HCT116 (cell line): ENCODE measurements at regions not wholly inside any gene's neighbourhood (a gene's known extent, or its start where the extent isn't known, plus 50 kb on each side); places are given as distances from the start of the nearest gene placed in this dataset.

Source experiments
- ATAC-seq: fragments of 200-7000 bp; cut with Tn5 transposase; 2 replicates; pipeline ENCODE4 v1.9.1; 2020; ENCODE audit warnings: mild to moderate bottlenecking, moderate library complexity
- BruUV-seq: library from RNA; stranded (reverse); fragments of 400-500 nt; replicated peaks from 2 replicates; lab custom pipeline; 2021; lab: Mats Ljungman, UMichigan
- CTCF ChIA-PET: fragments of 300-600 bp; sonication (Branson Sonifier 250); formaldehyde crosslinking; loops from one replicate; lab custom pipeline; 2021; ENCODE audit warnings: antibody characterized with exemption; lab: Charles Lee
- POLR2A ChIA-PET: fragments of 300-600, 350-600 bp; sonication (Branson Sonifier 250); formaldehyde crosslinking; loops from one replicate; lab custom pipeline; 2021; ENCODE audit warnings: antibody characterized with exemption; lab: Charles Lee
- RAD21 ChIA-PET, 2 experiments: fragments of 300-600 bp; sonication (Branson Sonifier 250); formaldehyde crosslinking; loops; one replicate each; lab custom pipeline; 2023; ENCODE audit warnings: low total read pairs in 2 of 2; ENCODE audit not compliant: uncharacterized antibody in 2 of 2, unreplicated experiment in 2 of 2, low non-redundant PET in 1 of 2; lab: Charles Lee
- DNase-seq: peaks from one replicate; pipeline ENCODE4 v3.0.0-alpha.2; 2010; ENCODE audit warnings: low read depth, low spot score
- H2AFZ ChIP-seq: fragments of 200-600 bp; shearing (Covaris generic), sonication (generic); 2 replicates; pipeline ENCODE4 v1.6.1; 2017; ENCODE audit warnings: low read depth, mixed run types, mixed read lengths, antibody characterized with exemption, low read length; ENCODE audit not compliant: poor library complexity, severe bottlenecking
- H3K27ac ChIP-seq: 2 replicates; pipeline ENCODE4 v1.5.1; 2012; ENCODE audit warnings: low read depth, low read length
- H3K27me3 ChIP-seq: fragments of 200-600 bp; sonication (generic); 2 replicates; pipeline ENCODE4 v1.6.1; 2016; ENCODE audit warnings: mixed run types, low read length, mixed read lengths; ENCODE audit not compliant: insufficient read depth
- H3K36me3 ChIP-seq, 2 experiments: fragments of 200-500 bp in 1 of 2; fragments of 200-600 bp in 1 of 2; sonication (Bioruptor generic) in 1 of 2; sonication (generic) in 1 of 2; 2 replicates each; pipeline versions ENCODE4 v1.5.1 to v1.6.1; 2014 to 2016; ENCODE audit warnings: low read length in 2 of 2, inconsistent platforms in 1 of 2, mixed read lengths in 1 of 2, mixed run types in 1 of 2; ENCODE audit not compliant: insufficient read depth in 2 of 2, control insufficient read depth in 1 of 2
- H3K4me1 ChIP-seq, 2 experiments: fragments of 200-600 bp in 1 of 2; sonication (generic) in 1 of 2; 2 replicates each; pipeline versions ENCODE4 v1.5.1 to v1.6.1; 2012 to 2017; ENCODE audit warnings: low read length in 2 of 2, inconsistent platforms in 1 of 2, mild to moderate bottlenecking in 1 of 2, mixed read lengths in 1 of 2, mixed run types in 1 of 2, moderate library complexity in 1 of 2; ENCODE audit not compliant: insufficient read depth in 2 of 2, control insufficient read depth in 1 of 2
- H3K4me2 ChIP-seq: fragments of 200-600 bp; sonication (generic); 2 replicates; pipeline ENCODE4 v1.6.1; 2017; ENCODE audit warnings: mixed run types, low read length, mixed read lengths
- H3K4me3 ChIP-seq, 2 experiments: fragments of 200-600 bp in 1 of 2; sonication (generic) in 1 of 2; replicated peaks in 1 of 2; 2 replicates each; pipeline ENCODE4 v1.5.1; 2011 to 2016; ENCODE audit warnings: low read length in 2 of 2, control low read depth in 1 of 2, low read depth in 1 of 2, mild to moderate bottlenecking in 1 of 2, mixed read lengths in 1 of 2, mixed run types in 1 of 2
- H3K79me2 ChIP-seq: fragments of 200-600 bp; sonication (generic); 2 replicates; pipeline ENCODE4 v1.6.1; 2017; ENCODE audit warnings: mild to moderate bottlenecking, mixed run types, low read length, moderate library complexity, mixed read lengths; ENCODE audit not compliant: insufficient read depth
- H3K9ac ChIP-seq: fragments of 200-600 bp; sonication (generic); 2 replicates; pipeline ENCODE4 v1.6.1; 2016; ENCODE audit warnings: low read length, mixed read lengths
- H3K9me2 ChIP-seq: fragments of 200-600 bp; sonication (generic), shearing (Covaris generic); 2 replicates; pipeline ENCODE4 v1.6.1; 2017; ENCODE audit warnings: mixed run types, mild to moderate bottlenecking, moderate library complexity; ENCODE audit not compliant: insufficient read depth
- H3K9me3 ChIP-seq, 2 experiments: fragments of 200-500 bp in 1 of 2; fragments of 200-600 bp in 1 of 2; sonication (Bioruptor generic) in 1 of 2; sonication (generic) in 1 of 2; 2 replicates each; pipeline ENCODE4 v1.6.1; 2014 to 2017; ENCODE audit warnings: low read length in 2 of 2, mixed read lengths in 2 of 2, inconsistent platforms in 1 of 2, low read depth in 1 of 2, mild to moderate bottlenecking in 1 of 2, mixed run types in 1 of 2, moderate library complexity in 1 of 2; ENCODE audit not compliant: control insufficient read depth in 1 of 2, insufficient read depth in 1 of 2
- H4K20me1 ChIP-seq: fragments of 200-600 bp; sonication (generic), shearing (Covaris generic); 2 replicates; pipeline ENCODE4 v1.6.1; 2017; ENCODE audit warnings: mixed run types, mild to moderate bottlenecking, moderate library complexity; ENCODE audit not compliant: insufficient read depth
- CBX3 ChIP-seq: IDR thresholded peaks from 2 replicates; pipeline ENCODE4 v1.6.1; 2012; ENCODE audit warnings: low read depth
- CEBPB ChIP-seq: IDR thresholded peaks from 2 replicates; pipeline ENCODE4 v1.6.1; 2012; ENCODE audit warnings: low read depth
- EZH2 ChIP-seq: fragments of 200-600 bp; sonication (generic); IDR thresholded peaks from 2 replicates; pipeline ENCODE4 v1.6.1; 2017; ENCODE audit warnings: antibody characterized with exemption, mixed run types
- EZH2phosphoT487 ChIP-seq: fragments of 200-600 bp; IDR thresholded peaks from 2 replicates; pipeline ENCODE4 v1.6.1; 2018; ENCODE audit warnings: antibody characterized with exemption, borderline replicate concordance
- JUND ChIP-seq: IDR thresholded peaks from 2 replicates; pipeline ENCODE4 v1.6.1; 2012
- MAX ChIP-seq: IDR thresholded peaks from 2 replicates; pipeline ENCODE4 v1.6.1; 2012
- POLR2AphosphoS5 ChIP-seq: IDR thresholded peaks from 2 replicates; pipeline ENCODE4 v1.6.1; 2011; ENCODE audit warnings: mild to moderate bottlenecking, low read depth, low read length, moderate library complexity
- SP1 ChIP-seq: IDR thresholded peaks from 2 replicates; pipeline ENCODE4 v1.6.1; 2012; ENCODE audit warnings: low read depth
- SRF ChIP-seq: IDR thresholded peaks from 2 replicates; pipeline ENCODE4 v1.6.1; 2012; ENCODE audit warnings: low read depth
- TCF7L2 ChIP-seq: IDR thresholded peaks from 2 replicates; pipeline ENCODE4 v1.7.0; 2011; ENCODE audit warnings: borderline replicate concordance, inconsistent platforms; ENCODE audit not compliant: insufficient read depth, insufficient read length; ENCODE audit errors: extremely low read depth
- YY1 ChIP-seq: IDR thresholded peaks from 2 replicates; pipeline ENCODE4 v1.6.1; 2011; ENCODE audit warnings: low read length, low read depth, moderate library complexity, mild to moderate bottlenecking; ENCODE audit not compliant: insufficient replicate concordance; ENCODE audit errors: extremely low read depth
- intact Hi-C: fragments of 100-400 bp; cut with micrococcal nuclease; formaldehyde crosslinking; loops from 2 replicates; pipeline ENCODE4 v1.10.0; 2022
- TF ChIP-seq, protein P1 (sequence below), 3 experiments: fragments of 200-600 bp in 1 of 3; sonication (generic) in 1 of 3; IDR thresholded peaks in 2 of 3; conservative IDR thresholded peaks in 1 of 3; 2 replicates each; pipeline ENCODE4 v1.5.1; 2012 to 2017; ENCODE audit warnings: low read depth in 2 of 3, low read length in 2 of 3, antibody characterized with exemption in 1 of 3, borderline replicate concordance in 1 of 3, control low read depth in 1 of 3, mild to moderate bottlenecking in 1 of 3, mixed read lengths in 1 of 3, mixed run types in 1 of 3, moderate library complexity in 1 of 3; ENCODE audit not compliant: insufficient read depth in 1 of 3

GRCh38 chr9:746661-747434 lies 94.6 kb upstream of the DMRT1 start:
- BruUV-seq, result no TSS peak
- Histone ChIP-seq H3K4me1 (no peaks in the 10 kb centered on the region; a peak in 1 of 4 replicates), H3K27ac (no peak overlapping the region), H2AFZ (no peak overlapping the region), H3K79me2 (no peaks in the 10 kb centered on the region), H3K27me3 (no peaks in the 10 kb centered on the region), H4K20me1 (no peaks in the 10 kb centered on the region), H3K9ac (no peak overlapping the region), H3K9me2 (no peaks in the 10 kb centered on the region), H3K9me3 (no peaks in the 10 kb centered on the region), H3K4me3 (no peak overlapping the region), H3K4me2 (no peak overlapping the region), H3K36me3 (peaks cover 3 to 13% of the 10 kb centered on the region in 2 experiments; a peak in 2 of 4 replicates)
- POLR2A ChIA-PET, result interaction anchor here (0.7 kb wide), 1 partner anchor 9 kb away, joined by 3 read pairs; no protein-coding TSS in a partner anchor
- intact Hi-C loops, result no loop called here
- DNase-seq (no peak), ATAC-seq (no peak)
- TF ChIP-seq SRF, result no peak
- no peak for TF ChIP-seq EZH2phosphoT487
- TF ChIP-seq TCF7L2, result no peak
- no peak for TF ChIP-seq POLR2AphosphoS5
- no peak for TF ChIP-seq SP1
- no peak for TF ChIP-seq JUND
- TF ChIP-seq CBX3, result no peak
- TF ChIP-seq MAX, result no peak
- no peak for TF ChIP-seq EZH2
- TF ChIP-seq YY1, result no peak
- TF ChIP-seq, protein P1, sequence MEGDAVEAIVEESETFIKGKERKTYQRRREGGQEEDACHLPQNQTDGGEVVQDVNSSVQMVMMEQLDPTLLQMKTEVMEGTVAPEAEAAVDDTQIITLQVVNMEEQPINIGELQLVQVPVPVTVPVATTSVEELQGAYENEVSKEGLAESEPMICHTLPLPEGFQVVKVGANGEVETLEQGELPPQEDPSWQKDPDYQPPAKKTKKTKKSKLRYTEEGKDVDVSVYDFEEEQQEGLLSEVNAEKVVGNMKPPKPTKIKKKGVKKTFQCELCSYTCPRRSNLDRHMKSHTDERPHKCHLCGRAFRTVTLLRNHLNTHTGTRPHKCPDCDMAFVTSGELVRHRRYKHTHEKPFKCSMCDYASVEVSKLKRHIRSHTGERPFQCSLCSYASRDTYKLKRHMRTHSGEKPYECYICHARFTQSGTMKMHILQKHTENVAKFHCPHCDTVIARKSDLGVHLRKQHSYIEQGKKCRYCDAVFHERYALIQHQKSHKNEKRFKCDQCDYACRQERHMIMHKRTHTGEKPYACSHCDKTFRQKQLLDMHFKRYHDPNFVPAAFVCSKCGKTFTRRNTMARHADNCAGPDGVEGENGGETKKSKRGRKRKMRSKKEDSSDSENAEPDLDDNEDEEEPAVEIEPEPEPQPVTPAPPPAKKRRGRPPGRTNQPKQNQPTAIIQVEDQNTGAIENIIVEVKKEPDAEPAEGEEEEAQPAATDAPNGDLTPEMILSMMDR (IDR thresholded peaks at IDR 0.05 in 2 of 3, conservative IDR thresholded peaks at IDR 0.05 in 1 of 3; ENCODE audit: borderline replicate concordance in 1 of 3, insufficient read depth in 1 of 3, low read depth in 2 of 3, low read length in 2 of 3), result no peak
- TF ChIP-seq CEBPB, result no peak
- RAD21 ChIA-PET, result no interaction called here
- CTCF ChIA-PET, result no interaction called here
